MM.1S (cell line): ENCODE measurements at regions not wholly inside any gene's neighbourhood (a gene's known extent, or its start where the extent isn't known, plus 50 kb on each side); places are given as distances from the start of the nearest gene placed in this dataset.

Experiments
- DNase-seq: peaks from one replicate; pipeline ENCODE4 v3.0.0-alpha.2; 2015
- H2AFZ ChIP-seq: fragments of 300-600 bp; sonication (generic); 2 replicates; pipeline ENCODE4 v1.6.0; 2016; ENCODE audit warnings: antibody characterized with exemption, low read length
- H3F3A ChIP-seq: fragments of 300-600 bp; sonication (generic); 2 replicates; pipeline ENCODE4 v1.6.1; 2016; ENCODE audit warnings: mild to moderate bottlenecking, antibody characterized with exemption, low read length, moderate library complexity, mixed read lengths; ENCODE audit not compliant: insufficient read depth
- H3K27ac ChIP-seq: fragments of 300-600 bp; sonication (generic); 2 replicates; pipeline ENCODE4 v1.5.1; 2016; ENCODE audit warnings: mild to moderate bottlenecking, low read length
- H3K27me3 ChIP-seq: fragments of 300-600 bp; sonication (generic); replicated peaks from 2 replicates; pipeline ENCODE4 v1.6.0; 2016; ENCODE audit warnings: low read length; ENCODE audit not compliant: insufficient read depth
- H3K36me3 ChIP-seq: fragments of 300-600 bp; sonication (generic); replicated peaks from 2 replicates; pipeline ENCODE4 v1.6.1; 2016; ENCODE audit warnings: mild to moderate bottlenecking, low read length, mixed read lengths; ENCODE audit not compliant: insufficient read depth
- H3K4me1 ChIP-seq: fragments of 300-600 bp; sonication (generic); 2 replicates; pipeline ENCODE4 v1.6.1; 2016; ENCODE audit warnings: low read length, mixed read lengths
- H3K4me2 ChIP-seq: fragments of 300-600 bp; sonication (generic); 2 replicates; pipeline ENCODE4 v1.6.0; 2016; ENCODE audit warnings: low read depth, low read length
- H3K4me3 ChIP-seq: fragments of 300-600 bp; sonication (generic); 2 replicates; pipeline ENCODE4 v1.5.1; 2016; ENCODE audit warnings: low read length, mixed read lengths
- H3K79me2 ChIP-seq: fragments of 300-600 bp; sonication (generic); 2 replicates; pipeline ENCODE4 v1.6.1; 2016; ENCODE audit warnings: mixed run types, low read length, mixed read lengths
- H3K9ac ChIP-seq: fragments of 300-600 bp; sonication (generic); 2 replicates; pipeline ENCODE4 v1.6.1; 2016; ENCODE audit warnings: low read length, mixed read lengths
- H3K9me2 ChIP-seq: fragments of 300-600 bp; sonication (generic); replicated peaks from 2 replicates; pipeline ENCODE4 v1.6.1; 2016; ENCODE audit warnings: mild to moderate bottlenecking, low read length, mixed read lengths; ENCODE audit not compliant: insufficient read depth
- H3K9me3 ChIP-seq: fragments of 300-600 bp; sonication (generic); replicated peaks from 2 replicates; pipeline ENCODE4 v1.6.1; 2016; ENCODE audit warnings: mild to moderate bottlenecking, low read length, mixed read lengths; ENCODE audit not compliant: insufficient read depth
- H4K20me1 ChIP-seq: fragments of 300-600 bp; sonication (generic); 2 replicates; pipeline ENCODE4 v1.6.1; 2016; ENCODE audit warnings: mild to moderate bottlenecking, low read length, moderate library complexity, mixed read lengths; ENCODE audit not compliant: insufficient read depth
- EZH2 ChIP-seq: fragments of 300-600 bp; sonication (generic); optimal IDR thresholded peaks from 2 replicates; pipeline ENCODE3; 2017; ENCODE audit warnings: low read depth, mild to moderate bottlenecking, antibody characterized with exemption, low read length, mixed read lengths
- EZH2phosphoT487 ChIP-seq: fragments of 300-600 bp; sonication (generic); IDR thresholded peaks from 2 replicates; pipeline ENCODE4 v1.6.1; 2018; ENCODE audit warnings: antibody characterized with exemption, low read length
- TF ChIP-seq, protein P1 (sequence below): fragments of 300-600 bp; sonication (generic); IDR thresholded peaks from 2 replicates; pipeline ENCODE4 v1.5.1; 2016; ENCODE audit warnings: antibody characterized with exemption, low read length, mixed read lengths

DNA sequence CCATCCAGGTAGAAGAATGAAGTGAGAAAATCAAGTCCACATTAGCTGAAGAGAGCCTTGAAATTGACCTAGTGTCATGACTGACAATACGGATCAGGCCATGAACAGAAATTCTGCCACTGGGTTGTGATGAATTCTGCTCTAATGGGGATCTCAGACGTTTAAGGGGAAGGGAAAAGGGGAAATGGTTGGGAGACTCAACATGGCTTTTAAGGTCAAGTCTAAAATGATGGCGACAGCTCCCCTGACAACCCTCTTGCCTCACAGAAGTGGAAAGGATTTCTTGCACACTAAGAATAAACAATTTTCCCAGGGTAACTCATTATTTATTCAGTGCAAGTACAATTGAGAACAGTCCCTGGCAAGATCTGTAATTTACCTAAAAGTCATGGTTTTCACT, 302.5 kb upstream of the ACVR2A start:
- H3K4me1 ChIP-seq, result no peaks in the 10 kb centered on the region
- H3K9me2 ChIP-seq, result no peaks in the 10 kb centered on the region
- no peak overlapping the region for H3K27ac ChIP-seq
- H2AFZ ChIP-seq, result no peak overlapping the region
- no peak for TF ChIP-seq EZH2phosphoT487
- TF ChIP-seq EZH2, result no peak
- TF ChIP-seq, protein P1, sequence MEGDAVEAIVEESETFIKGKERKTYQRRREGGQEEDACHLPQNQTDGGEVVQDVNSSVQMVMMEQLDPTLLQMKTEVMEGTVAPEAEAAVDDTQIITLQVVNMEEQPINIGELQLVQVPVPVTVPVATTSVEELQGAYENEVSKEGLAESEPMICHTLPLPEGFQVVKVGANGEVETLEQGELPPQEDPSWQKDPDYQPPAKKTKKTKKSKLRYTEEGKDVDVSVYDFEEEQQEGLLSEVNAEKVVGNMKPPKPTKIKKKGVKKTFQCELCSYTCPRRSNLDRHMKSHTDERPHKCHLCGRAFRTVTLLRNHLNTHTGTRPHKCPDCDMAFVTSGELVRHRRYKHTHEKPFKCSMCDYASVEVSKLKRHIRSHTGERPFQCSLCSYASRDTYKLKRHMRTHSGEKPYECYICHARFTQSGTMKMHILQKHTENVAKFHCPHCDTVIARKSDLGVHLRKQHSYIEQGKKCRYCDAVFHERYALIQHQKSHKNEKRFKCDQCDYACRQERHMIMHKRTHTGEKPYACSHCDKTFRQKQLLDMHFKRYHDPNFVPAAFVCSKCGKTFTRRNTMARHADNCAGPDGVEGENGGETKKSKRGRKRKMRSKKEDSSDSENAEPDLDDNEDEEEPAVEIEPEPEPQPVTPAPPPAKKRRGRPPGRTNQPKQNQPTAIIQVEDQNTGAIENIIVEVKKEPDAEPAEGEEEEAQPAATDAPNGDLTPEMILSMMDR, result no peak
- H3K9ac ChIP-seq, result no peak overlapping the region
- DNase-seq, result no peak
- H3K9me3 ChIP-seq, result no peaks in the 10 kb centered on the region
- no peak overlapping the region for H3K4me2 ChIP-seq
- H3K79me2 ChIP-seq, result no peaks in the 10 kb centered on the region
- H3F3A ChIP-seq, result no peaks in the 10 kb centered on the region
- no peak overlapping the region for H3K4me3 ChIP-seq
- no peaks in the 10 kb centered on the region for H3K27me3 ChIP-seq
- H4K20me1 ChIP-seq, result no peaks in the 10 kb centered on the region
- no peaks in the 10 kb centered on the region for H3K36me3 ChIP-seq

DNA sequence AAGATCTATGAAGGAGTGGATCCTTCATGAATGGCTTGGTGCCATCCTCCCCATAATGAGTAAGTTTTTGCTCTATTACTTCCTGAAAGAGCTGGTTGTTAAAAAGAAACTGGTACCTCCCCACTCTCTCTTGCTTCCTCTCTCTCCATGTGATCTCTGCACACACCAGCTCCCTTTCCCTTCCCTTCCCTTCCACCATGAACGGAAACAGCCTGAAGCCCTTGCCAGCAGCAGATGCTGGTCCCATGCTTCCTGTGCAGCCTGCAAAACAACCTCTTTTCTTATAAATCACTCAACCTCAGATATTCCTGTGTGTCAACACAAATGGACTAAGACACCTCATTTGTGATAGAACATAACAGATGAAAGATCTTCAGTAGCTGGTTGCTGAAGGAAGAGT, 303.5 kb upstream of the ACVR2A start:
- TF ChIP-seq EZH2phosphoT487 (no peak), EZH2 (no peak)
- TF ChIP-seq, protein P1, result no peak
- Histone ChIP-seq H3K4me2 (no peak overlapping the region), H3K4me1 (no peaks in the 10 kb centered on the region), H3K27ac (no peak overlapping the region), H4K20me1 (no peaks in the 10 kb centered on the region), H3K27me3 (no peaks in the 10 kb centered on the region), H3K36me3 (no peaks in the 10 kb centered on the region), H3K9ac (no peak overlapping the region), H3F3A (no peaks in the 10 kb centered on the region), H2AFZ (no peak overlapping the region), H3K9me2 (no peaks in the 10 kb centered on the region), H3K9me3 (no peaks in the 10 kb centered on the region), H3K4me3 (no peak overlapping the region), H3K79me2 (no peaks in the 10 kb centered on the region)
- no peak for DNase-seq

DNA sequence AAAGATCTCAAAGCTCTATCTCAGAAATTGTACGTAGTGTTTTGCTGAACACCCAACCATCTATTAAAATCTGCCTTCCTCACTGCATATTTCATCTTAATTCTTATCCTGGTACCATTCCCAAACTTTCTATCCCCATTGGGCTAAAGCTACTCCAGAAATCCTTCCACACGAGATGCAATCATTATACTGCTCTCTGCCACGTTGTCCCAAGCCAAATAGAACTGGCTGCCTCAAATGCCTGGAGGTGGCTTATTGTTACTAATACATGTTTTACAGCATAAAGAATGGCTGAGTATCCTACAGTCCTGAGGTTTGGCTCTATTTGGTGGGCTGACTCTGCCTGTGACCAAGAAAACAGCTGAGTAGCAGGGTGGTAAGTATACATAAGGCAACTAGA, 306.0 kb upstream of the ACVR2A start:
- Histone ChIP-seq H3K27ac (no peak overlapping the region), H3K4me2 (no peak overlapping the region), H3K4me3 (no peak overlapping the region), H3K4me1 (no peaks in the 10 kb centered on the region), H3K27me3 (no peaks in the 10 kb centered on the region), H3K9me2 (no peaks in the 10 kb centered on the region), H3K9ac (no peak overlapping the region), H3K36me3 (no peaks in the 10 kb centered on the region), H3K79me2 (no peaks in the 10 kb centered on the region), H3K9me3 (no peaks in the 10 kb centered on the region), H3F3A (no peaks in the 10 kb centered on the region), H4K20me1 (no peaks in the 10 kb centered on the region), H2AFZ (no peak overlapping the region)
- TF ChIP-seq EZH2, result no peak
- TF ChIP-seq, protein P1, result no peak
- no peak for TF ChIP-seq EZH2phosphoT487
- no peak for DNase-seq
